H1 (cell line): ENCODE measurements at regions not wholly inside any gene's neighbourhood (a gene's known extent, or its start where the extent isn't known, plus 50 kb on each side); places are given as distances from the start of the nearest gene placed in this dataset.
A peak's percentile ranks its signal among the peaks of the same experiment; 100 is the strongest.

Experiments
- CTCF ChIA-PET: fragments of 300-600 bp; sonication (Branson Sonifier 250); formaldehyde crosslinking; loops from one replicate; lab custom pipeline; 2021; ENCODE audit not compliant: partially characterized antibody; lab: Charles Lee
- POLR2A ChIA-PET: fragments of 300-600 bp; sonication (Branson Sonifier 250); formaldehyde crosslinking; loops from one replicate; lab custom pipeline; 2021; ENCODE audit warnings: inconsistent platforms; ENCODE audit not compliant: partially characterized antibody; lab: Charles Lee
- DNase-seq, 2 experiments: peaks; one replicate each; pipeline versions ENCODE4 v3.0.0 to v3.0.0-alpha.2; 2010 to 2022; ENCODE audit warnings: low spot score in 2 of 2, low read depth in 1 of 2, mixed read lengths in 1 of 2
- FAIRE-seq: peaks from 2 replicates; lab custom pipeline; 2011; peaks lifted over from hg19 to GRCh38; lab: Jason Lieb, UNC
- H2AFZ ChIP-seq: 2 replicates; pipeline ENCODE4 v1.8.1; 2012; ENCODE audit warnings: low read length, inconsistent platforms
- H2AK5ac ChIP-seq: 2 replicates; pipeline ENCODE4 v1.6.1; 2013; ENCODE audit warnings: low read depth, low read length
- H2BK120ac ChIP-seq: replicated peaks from 2 replicates; pipeline ENCODE3; 2013; ENCODE audit warnings: low read depth, low read length, inconsistent platforms
- H2BK12ac ChIP-seq: 2 replicates; pipeline ENCODE4 v1.6.1; 2013; ENCODE audit warnings: low read depth, low read length
- H2BK15ac ChIP-seq: 2 replicates; pipeline ENCODE4 v1.6.1; 2013; ENCODE audit warnings: low read length
- H2BK20ac ChIP-seq: 2 replicates; pipeline ENCODE4 v1.6.1; 2013; ENCODE audit warnings: low read length
- H2BK5ac ChIP-seq: 2 replicates; pipeline ENCODE4 v1.6.1; 2013; ENCODE audit warnings: low read depth, low read length
- H3K14ac ChIP-seq: 2 replicates; pipeline ENCODE4 v1.6.1; 2013; ENCODE audit warnings: inconsistent platforms; ENCODE audit not compliant: insufficient read length
- H3K18ac ChIP-seq: 2 replicates; pipeline ENCODE4 v1.6.1; 2013; ENCODE audit warnings: low read length; ENCODE audit errors: extremely low read depth
- H3K23ac ChIP-seq: 2 replicates; pipeline ENCODE4 v1.6.1; 2013; ENCODE audit warnings: inconsistent platforms; ENCODE audit not compliant: insufficient read length
- H3K23me2 ChIP-seq: 2 replicates; pipeline ENCODE4 v1.6.1; 2013; ENCODE audit warnings: low read depth, low read length
- H3K27ac ChIP-seq: 2 replicates; pipeline ENCODE4 v1.6.1; 2011; ENCODE audit warnings: low read depth, low read length, inconsistent platforms
- H3K27me3 ChIP-seq, 4 experiments: replicated peaks in 1 of 4; 1 replicate in 1 of 4; 2 replicates in 3 of 4; pipeline versions ENCODE4 v1.6.1 to v1.8.1; 2011 to 2013; ENCODE audit warnings: low read length in 3 of 4, mild to moderate bottlenecking in 3 of 4, inconsistent platforms in 2 of 4, mixed read lengths in 2 of 4, moderate library complexity in 1 of 4; ENCODE audit not compliant: control insufficient read depth in 3 of 4, insufficient read depth in 3 of 4; ENCODE audit errors: extremely low read depth in 1 of 4
- H3K36me3 ChIP-seq, 4 experiments: 2 replicates each; pipeline versions ENCODE4 v1.6.1 to v1.8.1; 2011 to 2013; ENCODE audit warnings: mild to moderate bottlenecking in 4 of 4, low read length in 3 of 4, moderate library complexity in 2 of 4, control low read depth in 1 of 4, inconsistent platforms in 1 of 4; ENCODE audit not compliant: insufficient read depth in 4 of 4, control insufficient read depth in 2 of 4
- H3K4ac ChIP-seq: replicated peaks from 2 replicates; pipeline ENCODE3; 2013; ENCODE audit warnings: low read length, low read depth, mixed read lengths, inconsistent platforms; ENCODE audit not compliant: insufficient read length
- H3K4me1 ChIP-seq, 4 experiments: replicated peaks in 1 of 4; 1 replicate in 1 of 4; 2 replicates in 3 of 4; pipeline versions ENCODE4 v1.6.1 to v1.8.1; 2011 to 2013; ENCODE audit warnings: low read length in 3 of 4, inconsistent platforms in 2 of 4, mixed read lengths in 1 of 4; ENCODE audit not compliant: insufficient read depth in 4 of 4, control insufficient read depth in 3 of 4
- H3K4me2 ChIP-seq, 2 experiments: 2 replicates each; pipeline versions ENCODE4 v1.6.1 to v1.8.1; 2011 to 2013; ENCODE audit warnings: low read depth in 2 of 2, low read length in 2 of 2, control low read depth in 1 of 2, inconsistent platforms in 1 of 2, mild to moderate bottlenecking in 1 of 2; ENCODE audit not compliant: insufficient read depth in 1 of 2
- H3K4me3 ChIP-seq, 4 experiments: fragments of 200-600, 300-600 bp in 1 of 4; sonication (generic), shearing (Covaris generic), sonication (Bioruptor Twin) in 1 of 4; 2 replicates each; pipeline versions ENCODE4 v1.5.1 to v1.8.1; 2011 to 2016; ENCODE audit warnings: low read length in 4 of 4, low read depth in 3 of 4, control low read depth in 2 of 4, inconsistent platforms in 2 of 4, mild to moderate bottlenecking in 2 of 4, mixed read lengths in 1 of 4, moderate library complexity in 1 of 4; ENCODE audit not compliant: insufficient read depth in 2 of 4; ENCODE audit errors: extremely low read depth in 1 of 4
- H3K56ac ChIP-seq: replicated peaks from 2 replicates; pipeline ENCODE3; 2013; ENCODE audit warnings: low read depth, mild to moderate bottlenecking, mixed read lengths, low read length, inconsistent platforms; ENCODE audit not compliant: insufficient read length
- H3K79me1 ChIP-seq: 2 replicates; pipeline ENCODE4 v1.6.1; 2013; ENCODE audit warnings: low read depth, low read length, control low read depth
- H3K79me2 ChIP-seq, 2 experiments: 2 replicates each; pipeline versions ENCODE4 v1.6.1 to v1.8.1; 2012 to 2013; ENCODE audit warnings: low read length in 2 of 2, mild to moderate bottlenecking in 2 of 2, inconsistent platforms in 1 of 2; ENCODE audit not compliant: insufficient read depth in 2 of 2, control insufficient read depth in 1 of 2
- H3K9ac ChIP-seq, 4 experiments: replicated peaks in 1 of 4; 1 replicate in 1 of 4; 2 replicates in 3 of 4; pipeline versions ENCODE4 v1.6.1 to v1.8.1; 2011 to 2013; ENCODE audit warnings: low read depth in 3 of 4, low read length in 3 of 4, control low read depth in 2 of 4, mild to moderate bottlenecking in 2 of 4, moderate library complexity in 2 of 4, inconsistent platforms in 1 of 4; ENCODE audit errors: extremely low read depth in 1 of 4
- H3K9me3 ChIP-seq, 2 experiments: 2 replicates each; pipeline versions ENCODE4 v1.6.1 to v1.8.1; 2012 to 2013; ENCODE audit warnings: mild to moderate bottlenecking in 2 of 2, moderate library complexity in 2 of 2, control low read depth in 1 of 2, inconsistent platforms in 1 of 2, low read depth in 1 of 2, low read length in 1 of 2, mixed read lengths in 1 of 2; ENCODE audit not compliant: insufficient read depth in 2 of 2
- H4K20me1 ChIP-seq, 2 experiments: replicated peaks in 1 of 2; 2 replicates each; pipeline versions ENCODE3 to v1.8.1; 2011 to 2013; ENCODE audit warnings: inconsistent platforms in 2 of 2, low read length in 2 of 2, mild to moderate bottlenecking in 1 of 2; ENCODE audit not compliant: insufficient read depth in 2 of 2, control insufficient read depth in 1 of 2
- H4K5ac ChIP-seq: 2 replicates; pipeline ENCODE4 v1.6.1; 2013; ENCODE audit warnings: low read length, low read depth, mixed read lengths, inconsistent platforms; ENCODE audit not compliant: insufficient read length
- H4K8ac ChIP-seq: 2 replicates; pipeline ENCODE4 v1.8.0; 2013; ENCODE audit warnings: mild to moderate bottlenecking, moderate library complexity, low read length, inconsistent platforms; ENCODE audit not compliant: insufficient read depth; ENCODE audit errors: extremely low read depth
- H4K91ac ChIP-seq: replicated peaks from 2 replicates; pipeline ENCODE3; 2013; ENCODE audit warnings: low read length, mixed read lengths, inconsistent platforms; ENCODE audit not compliant: insufficient read length
- ASH2L ChIP-seq: fragments of 200-600, 300-600 bp; sonication (generic); IDR thresholded peaks from one replicate; pipeline ENCODE4 v1.7.1; 2017; ENCODE audit warnings: low read length
- CTCF ChIP-seq, 3 experiments: IDR thresholded peaks; 1 replicate in 2 of 3; 2 replicates in 1 of 3; pipeline versions ENCODE4 v1.5.1 to v1.6.1; 2011; ENCODE audit warnings: low read length in 3 of 3, mild to moderate bottlenecking in 3 of 3, inconsistent platforms in 2 of 3, low read depth in 1 of 3, moderate library complexity in 1 of 3; ENCODE audit not compliant: insufficient read depth in 1 of 3; ENCODE audit errors: control extremely low read depth in 1 of 3
- RAD21 ChIP-seq, 2 experiments: IDR thresholded peaks in 1 of 2; conservative IDR thresholded peaks in 1 of 2; 2 replicates each; pipeline ENCODE4 v1.6.1; 2011; ENCODE audit warnings: low read depth in 2 of 2, low read length in 2 of 2, improper control_type of control experiment in 1 of 2, inconsistent platforms in 1 of 2, mild to moderate bottlenecking in 1 of 2, moderate library complexity in 1 of 2
- WGBS, 2 experiments: shearing (Covaris generic) in 1 of 2; methylation state at CpG; one replicate each; pipeline versions ENCODE4 v1.1.6 to v1.1.7; 2013 to 2015; ENCODE audit warnings: low lambda C conversion rate in 2 of 2, mixed read lengths in 2 of 2, inconsistent platforms in 1 of 2, low coverage in 1 of 2, missing lambda C conversion rate in 1 of 2; ENCODE audit not compliant: insufficient replicate concordance in 2 of 2, insufficient coverage in 1 of 2, insufficient read length in 1 of 2; ENCODE audit errors: extremely low coverage in 1 of 2, missing lambda C conversion rate in 1 of 2; 5-methylcytosine and 5-hydroxymethylcytosine counted together

GRCh38 chr7:125383324-125383723 lies 453.7 kb upstream of the POT1 start:
- no peak overlapping the region for H3K56ac ChIP-seq
- H3K18ac ChIP-seq, result no peak overlapping the region
- WGBS, 2 experiments, result 52% methylated on average over 2 of the region's 2 CpGs; no CpG with 5 or more reads in 1 of the 2 experiments
- POLR2A ChIA-PET, result no interaction called here
- TF ChIP-seq CTCF (IDR thresholded peaks at IDR 0.05; ENCODE audit: control extremely low read depth in 1 of 3, insufficient read depth in 1 of 3, low read depth in 1 of 3, low read length in 3 of 3), result peak in 1 of 3 experiments; percentile 31; a peak in 2 of 4 replicates
- peak in 1 of 2 experiments; percentile 36; a peak in 2 of 4 replicates for TF ChIP-seq RAD21 (IDR thresholded peaks at IDR 0.05 in 1 of 2, conservative IDR thresholded peaks at IDR 0.05 in 1 of 2; ENCODE audit: low read depth in 2 of 2, low read length in 2 of 2)
- TF ChIP-seq ASH2L, result no peak
- no peak overlapping the region for H2AK5ac ChIP-seq
- H3K14ac ChIP-seq, result no peak overlapping the region
- H2BK20ac ChIP-seq, result no peak overlapping the region
- no peak overlapping the region for H2BK15ac ChIP-seq
- H2BK5ac ChIP-seq, result no peak overlapping the region
- no peak overlapping the region for H2BK12ac ChIP-seq
- no peak overlapping the region for H3K23ac ChIP-seq
- DNase-seq (no peak), FAIRE-seq (no peak)
- no peaks in the 10 kb centered on the region for H3K9me3 ChIP-seq
- no peaks in the 10 kb centered on the region for H3K4me1 ChIP-seq
- H2BK120ac ChIP-seq, result no peak overlapping the region
- H3K79me1 ChIP-seq, result no peaks in the 10 kb centered on the region
- H3K4me2 ChIP-seq, result no peak overlapping the region
- no peaks in the 10 kb centered on the region for H3K36me3 ChIP-seq
- H3K23me2 ChIP-seq, result no peaks in the 10 kb centered on the region
- no peak overlapping the region for H4K5ac ChIP-seq
- no peaks in the 10 kb centered on the region for H3K27me3 ChIP-seq
- H3K4ac ChIP-seq, result no peak overlapping the region
- H4K91ac ChIP-seq, result no peak overlapping the region
- CTCF ChIA-PET, result no interaction called here
- no peak overlapping the region for H4K8ac ChIP-seq
- no peak overlapping the region for H3K4me3 ChIP-seq
- H3K79me2 ChIP-seq, result no peaks in the 10 kb centered on the region
- H3K9ac ChIP-seq, result no peak overlapping the region
- H3K27ac ChIP-seq, result no peak overlapping the region
- H4K20me1 ChIP-seq, result no peaks in the 10 kb centered on the region
- no peak overlapping the region for H2AFZ ChIP-seq
